ENCODE measurements at regions not wholly inside any gene's neighbourhood (a gene's known extent, or its start where the extent isn't known, plus 50 kb on each side); places are given as distances from the start of the nearest gene placed in this dataset.

DNA sequence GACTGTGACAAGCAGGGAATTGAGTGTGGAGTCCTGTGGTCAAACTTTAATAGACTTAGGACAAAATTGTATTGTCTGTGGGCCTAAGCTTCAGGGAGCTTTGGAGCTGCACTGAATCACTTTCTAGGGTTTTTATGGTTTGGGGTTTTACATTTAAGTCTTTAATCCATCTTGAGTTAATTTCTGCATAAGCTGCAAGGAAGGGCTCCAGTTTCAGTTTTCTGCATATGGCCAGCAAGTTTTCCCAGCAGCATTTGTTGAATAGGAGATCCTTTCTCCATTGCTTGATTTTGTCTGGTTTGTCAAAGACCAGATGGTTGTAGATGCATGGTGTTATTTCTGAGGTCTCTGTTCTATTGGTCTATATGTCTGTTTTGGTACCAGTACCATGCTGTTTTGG is 113.4 kb upstream of the NXT1 start:
- Histone ChIP-seq H3K4me1 (peaks cover 11% of the 10 kb centered on the region), H3K27me3 (no peaks in the 10 kb centered on the region), H3K27ac (no peak overlapping the region), H3K36me3 (ENCODE audit: low read depth, missing control alignments) (no peaks in the 10 kb centered on the region), H3K9me3 (no peaks in the 10 kb centered on the region), H3K4me3 (no peak overlapping the region)
- intact Hi-C loops (cut with DNase I; ENCODE audit: low total_unique reads) = loop anchor here (10.0 kb wide), 1 partner anchor 192 kb away; the partner anchor contains the start of gene THBD
- TF ChIP-seq, protein P1, sequence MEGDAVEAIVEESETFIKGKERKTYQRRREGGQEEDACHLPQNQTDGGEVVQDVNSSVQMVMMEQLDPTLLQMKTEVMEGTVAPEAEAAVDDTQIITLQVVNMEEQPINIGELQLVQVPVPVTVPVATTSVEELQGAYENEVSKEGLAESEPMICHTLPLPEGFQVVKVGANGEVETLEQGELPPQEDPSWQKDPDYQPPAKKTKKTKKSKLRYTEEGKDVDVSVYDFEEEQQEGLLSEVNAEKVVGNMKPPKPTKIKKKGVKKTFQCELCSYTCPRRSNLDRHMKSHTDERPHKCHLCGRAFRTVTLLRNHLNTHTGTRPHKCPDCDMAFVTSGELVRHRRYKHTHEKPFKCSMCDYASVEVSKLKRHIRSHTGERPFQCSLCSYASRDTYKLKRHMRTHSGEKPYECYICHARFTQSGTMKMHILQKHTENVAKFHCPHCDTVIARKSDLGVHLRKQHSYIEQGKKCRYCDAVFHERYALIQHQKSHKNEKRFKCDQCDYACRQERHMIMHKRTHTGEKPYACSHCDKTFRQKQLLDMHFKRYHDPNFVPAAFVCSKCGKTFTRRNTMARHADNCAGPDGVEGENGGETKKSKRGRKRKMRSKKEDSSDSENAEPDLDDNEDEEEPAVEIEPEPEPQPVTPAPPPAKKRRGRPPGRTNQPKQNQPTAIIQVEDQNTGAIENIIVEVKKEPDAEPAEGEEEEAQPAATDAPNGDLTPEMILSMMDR (IDR thresholded peaks at IDR 0.05) = no peak
- no peak for TF ChIP-seq POLR2A (IDR thresholded peaks at IDR 0.05)
- DNase-seq = no peak

DNA sequence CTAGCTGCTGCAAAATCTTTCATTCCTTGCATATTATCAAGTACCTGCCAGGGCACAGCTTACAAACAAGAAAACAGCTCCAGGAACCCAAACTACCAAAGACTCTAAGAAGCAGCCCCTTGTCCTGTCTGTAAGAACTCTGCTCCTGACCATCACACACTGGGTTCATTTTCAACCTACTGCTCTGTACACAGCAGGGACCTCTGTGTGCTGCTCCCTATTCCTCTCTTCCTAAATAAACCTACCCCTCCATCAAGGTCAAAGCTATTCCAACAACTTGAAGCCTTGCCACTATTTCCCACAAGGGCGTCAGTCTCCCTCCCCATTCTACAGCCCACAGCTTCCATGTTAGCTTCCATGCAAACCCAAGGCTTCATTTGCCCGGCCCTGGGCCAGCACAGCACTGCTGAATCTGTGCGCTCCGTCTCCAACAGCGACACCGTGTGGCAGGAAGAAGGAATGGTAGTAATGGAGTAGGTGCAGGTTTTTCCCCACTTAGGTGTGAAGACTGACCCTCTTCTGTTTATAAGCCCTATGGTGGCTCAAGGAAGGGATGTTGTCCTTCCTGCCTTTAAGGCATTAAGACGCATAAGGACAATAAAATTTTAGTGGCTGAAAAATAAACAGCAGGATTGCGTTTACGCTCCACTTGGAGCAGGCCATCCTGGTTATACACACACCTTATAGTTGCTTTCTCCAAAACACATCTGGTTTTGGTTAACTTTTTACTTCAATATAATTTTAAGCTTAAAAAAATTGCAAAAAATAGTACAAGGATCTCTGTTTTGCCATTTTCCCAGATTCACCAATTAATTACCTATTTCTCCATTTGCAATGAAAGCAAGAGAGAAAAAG is 115.2 kb upstream of the NXT1 start:
- Histone ChIP-seq H3K4me3 (no peak overlapping the region), H3K9me3 (no peaks in the 10 kb centered on the region), H3K4me1 (peaks cover 11% of the 10 kb centered on the region), H3K27me3 (no peaks in the 10 kb centered on the region), H3K27ac (no peak overlapping the region), H3K36me3 (ENCODE audit: low read depth, missing control alignments) (no peaks in the 10 kb centered on the region)
- TF ChIP-seq, protein P1 (IDR thresholded peaks at IDR 0.05) = peak; percentile 75 to 83 (median 82)
- TF ChIP-seq POLR2A (IDR thresholded peaks at IDR 0.05) = no peak
- intact Hi-C loops (cut with DNase I; ENCODE audit: low total_unique reads) = loop anchor here (10.0 kb wide), 1 partner anchor 191 kb away; the partner anchor contains the start of gene THBD
- peak; percentile 84 for DNase-seq
- 28 to 36% methylated on average over 9 of the region's 9 CpGs for WGBS, 2 donors

DNA sequence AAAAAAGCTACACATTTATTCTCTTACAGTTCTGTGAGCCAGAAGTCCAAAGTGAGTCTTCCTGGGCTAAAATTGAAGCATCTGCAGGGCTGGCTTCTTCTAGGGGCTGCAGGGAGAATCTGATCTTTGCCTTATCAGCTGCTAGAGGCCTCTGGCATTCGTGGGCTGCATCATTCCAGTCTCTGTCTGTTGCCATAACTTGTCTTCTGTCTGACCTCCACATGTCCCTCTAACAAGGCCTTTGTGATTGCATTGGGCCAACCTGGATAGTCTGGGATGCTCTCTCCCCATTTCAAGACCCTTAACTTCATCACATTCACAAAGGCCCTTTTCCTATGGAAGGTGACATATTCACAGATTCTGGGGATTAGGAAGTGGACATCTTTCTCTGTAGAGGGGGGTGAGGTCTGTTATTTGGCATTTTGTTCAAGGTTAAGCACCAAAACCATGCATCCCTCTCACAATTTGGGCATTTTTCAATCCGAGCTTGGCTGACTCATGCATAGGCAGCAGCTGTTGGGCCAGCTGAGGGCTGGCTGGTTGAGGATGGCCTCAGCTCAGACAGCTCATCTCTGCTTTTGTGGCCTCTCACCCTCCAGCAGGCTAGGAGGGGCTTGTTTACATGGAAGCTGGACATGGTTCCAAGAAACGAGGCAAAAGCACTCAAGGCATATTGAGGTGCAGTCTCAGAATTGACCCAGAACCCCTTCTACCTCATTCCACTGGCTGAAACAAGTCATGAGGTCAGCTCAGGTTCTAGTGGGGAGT is 116.1 kb upstream of the NXT1 start:
- Histone ChIP-seq H3K4me3 (no peak overlapping the region), H3K27me3 (no peaks in the 10 kb centered on the region), H3K4me1 (peaks cover 11% of the 10 kb centered on the region), H3K27ac (no peak overlapping the region), H3K36me3 (ENCODE audit: low read depth, missing control alignments) (no peaks in the 10 kb centered on the region), H3K9me3 (no peaks in the 10 kb centered on the region)
- DNase-seq = no peak
- intact Hi-C loops (cut with DNase I; ENCODE audit: low total_unique reads) = loop anchor here (10.0 kb wide), 1 partner anchor 190 kb away; the partner anchor contains the start of gene THBD
- WGBS, 2 donors = 53 to 70% methylated on average over 3 of the region's 3 CpGs
- no peak for TF ChIP-seq POLR2A (IDR thresholded peaks at IDR 0.05)
- TF ChIP-seq, protein P1 (IDR thresholded peaks at IDR 0.05) = no peak

DNA sequence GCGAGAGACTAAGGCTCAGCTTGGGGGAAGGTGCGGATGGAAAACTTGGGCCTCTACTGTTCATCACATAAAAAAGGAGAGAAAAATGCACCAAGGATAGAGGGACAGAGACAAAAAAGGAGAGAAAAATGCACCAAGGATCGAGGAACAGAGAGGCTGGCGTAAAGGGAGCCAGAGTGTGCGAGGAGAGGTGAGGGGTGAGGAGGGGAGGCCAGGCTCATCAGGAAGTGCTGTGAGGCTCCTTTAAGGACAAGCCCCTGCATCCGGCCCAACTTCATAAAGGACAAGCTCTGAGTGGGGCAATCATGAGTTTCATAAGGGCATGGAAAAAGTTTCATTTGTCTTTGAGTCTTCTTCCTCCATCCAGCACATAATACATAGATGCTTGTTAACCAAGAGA is 117.2 kb upstream of the NXT1 start:
- intact Hi-C loops (cut with DNase I; ENCODE audit: low total_unique reads) = loop anchor here (10.0 kb wide), 1 partner anchor 189 kb away; the partner anchor contains the start of gene THBD
- DNase-seq = no peak
- H3K27ac ChIP-seq = no peak overlapping the region
- H3K4me3 ChIP-seq = no peak overlapping the region
- no peaks in the 10 kb centered on the region for H3K9me3 ChIP-seq
- WGBS, 2 donors = 90 to 95% methylated on average over 6 of the region's 6 CpGs
- TF ChIP-seq, protein P1 (IDR thresholded peaks at IDR 0.05) = no peak
- TF ChIP-seq POLR2A (IDR thresholded peaks at IDR 0.05) = no peak
- no peaks in the 10 kb centered on the region for H3K36me3 ChIP-seq (ENCODE audit: low read depth, missing control alignments)
- H3K27me3 ChIP-seq = no peaks in the 10 kb centered on the region
- peaks cover 11% of the 10 kb centered on the region for H3K4me1 ChIP-seq

Data from testis (tissue), 2 donors.